HepG2 (cell line): ENCODE measurements at regions not wholly inside any gene's neighbourhood (a gene's known extent, or its start where the extent isn't known, plus 50 kb on each side); places are given as distances from the start of the nearest gene placed in this dataset.

Source experiments
- ATAC-seq: fragments of 200-7000 bp; cut with Tn5 transposase; 3 replicates; pipeline ENCODE4 v1.9.1; 2020; ENCODE audit warnings: mild to moderate bottlenecking, moderate library complexity
- BruUV-seq: library from RNA; stranded (reverse); fragments of 400-500 nt; replicated peaks from 2 replicates; lab custom pipeline; 2021; lab: Mats Ljungman, UMichigan
- CTCF ChIA-PET: fragments of 300-600 bp; formaldehyde crosslinking; extraction: SDS; loops from one replicate; lab custom pipeline; 2021; ENCODE audit warnings: low total read pairs, inconsistent platforms, low intra/inter-chr PET ratio; lab: Yijun Ruan, JAX
- POLR2A ChIA-PET: fragments of 350-600 bp; sonication (Branson Sonifier 250); formaldehyde crosslinking; loops from one replicate; lab custom pipeline; 2020; ENCODE audit warnings: antibody characterized with exemption, inconsistent platforms; lab: Yijun Ruan, JAX
- DNase-seq: peaks from one replicate; pipeline ENCODE4 v3.0.0-alpha.2; 2015; ENCODE audit warnings: low spot score
- FAIRE-seq: peaks from 3 replicates; lab custom pipeline; 2011; peaks lifted over from hg19 to GRCh38; lab: Jason Lieb, UNC
- H2AFZ ChIP-seq: one replicate; pipeline ENCODE4 v1.6.1; 2011; ENCODE audit warnings: low read length, inconsistent platforms
- H3K27ac ChIP-seq: fragments of 300-600 bp; 3 replicates; pipeline ENCODE4 v1.8.0; 2011; ENCODE audit warnings: mixed run types, mild to moderate bottlenecking, mixed read lengths, low read length, inconsistent platforms; ENCODE audit not compliant: insufficient read depth; ENCODE audit errors: extremely low read length
- H3K27me3 ChIP-seq, 2 experiments: fragments of 200-600 bp in 1 of 2; 2 replicates in 1 of 2; 3 replicates in 1 of 2; pipeline versions ENCODE4 v1.6.0 to v1.8.0; 2011; ENCODE audit warnings: low read length in 2 of 2, mild to moderate bottlenecking in 2 of 2, moderate library complexity in 2 of 2, inconsistent platforms in 1 of 2; ENCODE audit not compliant: insufficient read depth in 2 of 2, control insufficient read depth in 1 of 2
- H3K36me3 ChIP-seq, 2 experiments: fragments of 200-600 bp in 1 of 2; replicated peaks in 1 of 2; 2 replicates in 1 of 2; 3 replicates in 1 of 2; pipeline versions ENCODE4 v1.5.1 to v1.8.0; 2011; ENCODE audit warnings: low read length in 2 of 2, inconsistent platforms in 1 of 2; ENCODE audit not compliant: insufficient read depth in 2 of 2, control insufficient read depth in 1 of 2
- H3K4me1 ChIP-seq: 2 replicates; pipeline ENCODE4 v1.5.1; 2012; ENCODE audit warnings: low read length, inconsistent platforms; ENCODE audit not compliant: insufficient read depth
- H3K4me2 ChIP-seq: 2 replicates; pipeline ENCODE4 v1.6.0; 2011; ENCODE audit warnings: low read depth, low read length, inconsistent platforms
- H3K4me3 ChIP-seq, 3 experiments: fragments of 200-600 bp in 1 of 3; sonication (generic), shearing (Covaris generic) in 1 of 3; replicated peaks in 1 of 3; 2 replicates each; pipeline ENCODE4 v1.5.1; 2011 to 2016; ENCODE audit warnings: low read length in 3 of 3, inconsistent platforms in 2 of 3, low read depth in 2 of 3, mild to moderate bottlenecking in 2 of 3, control low read depth in 1 of 3, mixed read lengths in 1 of 3; ENCODE audit not compliant: insufficient read depth in 1 of 3
- H3K79me2 ChIP-seq: one replicate; pipeline ENCODE4 v1.6.1; 2011; ENCODE audit warnings: low read length, inconsistent platforms; ENCODE audit not compliant: insufficient read depth
- H3K9ac ChIP-seq: 2 replicates; pipeline ENCODE4 v1.6.0; 2011; ENCODE audit warnings: mild to moderate bottlenecking, low read depth, low read length, inconsistent platforms; ENCODE audit not compliant: insufficient read depth
- H3K9me3 ChIP-seq: 2 replicates; pipeline ENCODE4 v1.5.1; 2012; ENCODE audit warnings: mild to moderate bottlenecking, low read length
- H4K20me1 ChIP-seq: 2 replicates; pipeline ENCODE4 v1.6.0; 2011; ENCODE audit warnings: inconsistent platforms, mild to moderate bottlenecking, low read length, moderate library complexity; ENCODE audit not compliant: insufficient read depth
- ARNTL ChIP-seq: sonication (generic); formaldehyde crosslinking; IDR thresholded peaks from 2 replicates; pipeline ENCODE4 v1.4.0; 2020; ENCODE audit warnings: mild to moderate bottlenecking, missing genetic modification reagents
- CHD2 ChIP-seq: IDR thresholded peaks from 2 replicates; pipeline ENCODE4 v1.6.1; 2011; ENCODE audit warnings: low read depth, low read length, improper control_type of control experiment
- FOXP1 ChIP-seq, 2 experiments: fragments of 450-650 bp in 1 of 2; IDR thresholded peaks; 2 replicates each; pipeline ENCODE4 v1.6.1; 2017 to 2018; ENCODE audit warnings: antibody characterized with exemption in 1 of 2
- GATA4 ChIP-seq: sonication (generic); IDR thresholded peaks from 2 replicates; pipeline ENCODE4 v1.6.1; 2016; ENCODE audit warnings: antibody characterized with exemption, low read depth, borderline replicate concordance
- GTF3A ChIP-seq: sonication (generic); formaldehyde crosslinking; conservative IDR thresholded peaks from 2 replicates; pipeline ENCODE4 v1.4.0; 2020; ENCODE audit warnings: mild to moderate bottlenecking, missing genetic modification reagents
- MEIS1 ChIP-seq: sonication (generic); formaldehyde crosslinking; IDR thresholded peaks from 2 replicates; pipeline ENCODE4 v1.9.0; 2021; ENCODE audit warnings: mild to moderate bottlenecking, missing genetic modification reagents, moderate library complexity, borderline replicate concordance
- MXD1 ChIP-seq: sonication (generic); formaldehyde crosslinking; IDR thresholded peaks from 2 replicates; pipeline ENCODE4 v1.4.0; 2020; ENCODE audit warnings: mild to moderate bottlenecking, missing genetic modification reagents
- PAX8 ChIP-seq: sonication (generic); formaldehyde crosslinking; IDR thresholded peaks from 2 replicates; pipeline ENCODE4 v1.8.0; 2022; ENCODE audit warnings: mild to moderate bottlenecking, missing genetic modification reagents, borderline replicate concordance
- TBL1XR1 ChIP-seq: fragments of 150-350 bp; IDR thresholded peaks from 2 replicates; pipeline ENCODE4 v1.6.1; 2014; ENCODE audit warnings: borderline replicate concordance, low read length; ENCODE audit not compliant: partially characterized antibody
- ZNF333 ChIP-seq: sonication (generic); formaldehyde crosslinking; IDR thresholded peaks from 2 replicates; pipeline ENCODE4 v1.4.0; 2020; ENCODE audit warnings: mild to moderate bottlenecking, missing genetic modification reagents, borderline replicate concordance
- ZNF383 ChIP-seq: sonication (generic); formaldehyde crosslinking; IDR thresholded peaks from 2 replicates; pipeline ENCODE4 v1.4.0; 2020; ENCODE audit warnings: missing genetic modification reagents, mild to moderate bottlenecking, borderline replicate concordance
- ZNF547 ChIP-seq: sonication (generic); formaldehyde crosslinking; IDR thresholded peaks from 2 replicates; pipeline ENCODE4 v1.5.1; 2020; ENCODE audit warnings: mild to moderate bottlenecking, missing genetic modification reagents
- ZNF607 ChIP-seq: sonication (generic); formaldehyde crosslinking; IDR thresholded peaks from 2 replicates; pipeline ENCODE4 v1.5.1; 2020; ENCODE audit warnings: missing genetic modification reagents, mild to moderate bottlenecking, borderline replicate concordance
- ZNF672 ChIP-seq: sonication (generic); formaldehyde crosslinking; IDR thresholded peaks from 2 replicates; pipeline ENCODE4 v1.8.1; 2022; ENCODE audit warnings: missing genetic modification reagents
- WGBS: methylation state at CpG from one replicate; pipeline ENCODE4 v1.1.6; 2017; ENCODE audit warnings: low lambda C conversion rate; 5-methylcytosine and 5-hydroxymethylcytosine counted together
- in situ Hi-C: cut with HindIII; loops from 2 replicates; pipeline ENCODE4 v1.10.0; 2017; ENCODE audit warnings: low pct_unique_long_range_greater_than_20kb; ENCODE audit not compliant: extremely low pct_ligation_motif_present
- intact Hi-C: fragments of 100-400 bp; cut with micrococcal nuclease; formaldehyde crosslinking; loops from one replicate; pipeline ENCODE4 v1.10.0; 2022; ENCODE audit not compliant: unreplicated experiment
- TF ChIP-seq, protein P1 (sequence below): sonication (generic); formaldehyde crosslinking; IDR thresholded peaks from 2 replicates; pipeline ENCODE4 v1.5.1; 2020; ENCODE audit warnings: mild to moderate bottlenecking, missing genetic modification reagents, moderate library complexity

DNA sequence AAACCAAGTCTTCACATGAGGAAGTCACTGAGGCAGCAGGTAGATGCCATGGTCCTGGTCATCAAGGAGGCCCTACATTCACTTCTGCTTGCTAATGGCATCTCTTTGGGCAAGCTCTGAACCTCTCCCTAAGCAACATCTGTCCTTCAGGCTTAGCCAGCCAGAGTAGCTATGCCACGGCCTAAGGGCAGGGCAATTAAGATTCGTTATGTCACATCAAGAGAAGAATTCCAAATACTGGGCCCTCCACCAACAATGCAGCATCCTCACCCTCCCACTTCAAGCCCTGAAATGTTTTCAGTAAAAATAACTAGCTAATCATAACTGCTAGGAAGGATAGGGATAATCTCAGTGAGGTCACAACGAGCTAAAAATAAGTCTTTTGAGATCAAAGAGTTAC lies 120.7 kb upstream of the HCCS start:
- WGBS = 94% methylated on average over 3 of the region's 3 CpGs
- in situ Hi-C loops = no loop called here
- ATAC-seq = no peak

More for the DNA sequence above, 120.7 kb upstream of the HCCS start:
- Histone ChIP-seq H2AFZ (no peak overlapping the region), H3K9me3 (no peaks in the 10 kb centered on the region), H3K27ac (no peak overlapping the region), H3K4me3 (no peak overlapping the region), H3K36me3 (no peaks in the 10 kb centered on the region), H3K4me2 (no peak overlapping the region), H3K4me1 (peaks cover 30% of the 10 kb centered on the region), H3K27me3 (no peaks in the 10 kb centered on the region), H3K9ac (no peak overlapping the region), H4K20me1 (no peaks in the 10 kb centered on the region), H3K79me2 (no peaks in the 10 kb centered on the region)
- FAIRE-seq (no peak), DNase-seq (no peak)
- intact Hi-C loops = no loop called here
- CTCF ChIA-PET = no interaction called here
- BruUV-seq = no TSS peak
- POLR2A ChIA-PET = no interaction called here
- TF ChIP-seq, protein P1, sequence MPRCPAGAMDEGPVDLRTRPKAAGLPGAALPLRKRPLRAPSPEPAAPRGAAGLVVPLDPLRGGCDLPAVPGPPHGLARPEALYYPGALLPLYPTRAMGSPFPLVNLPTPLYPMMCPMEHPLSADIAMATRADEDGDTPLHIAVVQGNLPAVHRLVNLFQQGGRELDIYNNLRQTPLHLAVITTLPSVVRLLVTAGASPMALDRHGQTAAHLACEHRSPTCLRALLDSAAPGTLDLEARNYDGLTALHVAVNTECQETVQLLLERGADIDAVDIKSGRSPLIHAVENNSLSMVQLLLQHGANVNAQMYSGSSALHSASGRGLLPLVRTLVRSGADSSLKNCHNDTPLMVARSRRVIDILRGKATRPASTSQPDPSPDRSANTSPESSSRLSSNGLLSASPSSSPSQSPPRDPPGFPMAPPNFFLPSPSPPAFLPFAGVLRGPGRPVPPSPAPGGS (CRISPR knock-in tag) = no peak
- TF ChIP-seq ZNF547 (no peak), ZNF672 (CRISPR knock-in tag) (no peak), GTF3A (no peak), MXD1 (CRISPR knock-in tag) (no peak), PAX8 (CRISPR knock-in tag) (no peak), ZNF333 (CRISPR knock-in tag) (no peak), CHD2 (no peak), ZNF383 (CRISPR knock-in tag) (no peak), GATA4 (no peak), MEIS1 (CRISPR knock-in tag) (no peak), FOXP1 (IDR thresholded peaks at IDR 0.05) (no peak), FOXP1 (CRISPR knock-in tag; IDR thresholded peaks at IDR 0.05) (no peak), TBL1XR1 (no peak), ARNTL (CRISPR knock-in tag) (no peak), ZNF607 (no peak)
- TF ChIP-seq, all 625 proteins: peak for 0
